Colonic mucosa (tissue), 4 donors: ENCODE measurements at regions not wholly inside any gene's neighbourhood (a gene's known extent, or its start where the extent isn't known, plus 50 kb on each side); places are given as distances from the start of the nearest gene placed in this dataset.
A peak's percentile ranks its signal among the peaks of the same experiment; 100 is the strongest.
"Not testable (repeated sequence)": the region's sequence is repeated elsewhere in the genome, so short reads cannot be mapped to it uniquely, and the experiment has no call there.

Source experiments
- DNase-seq: peaks from one replicate; pipeline ENCODE4 v3.0.0-alpha.2; 2020
- H3K27ac ChIP-seq: fragments of 200-600 bp; one replicate; pipeline ENCODE4 v1.8.0; 2021
- H3K27me3 ChIP-seq: fragments of 200-600 bp; one replicate; pipeline ENCODE4 v1.8.0; 2021
- H3K36me3 ChIP-seq: fragments of 200-600 bp; one replicate; pipeline ENCODE4 v1.8.0; 2021
- H3K4me1 ChIP-seq: fragments of 200-600 bp; one replicate; pipeline ENCODE4 v1.8.0; 2021; ENCODE audit warnings: mild to moderate bottlenecking
- H3K4me3 ChIP-seq: fragments of 200-600 bp; one replicate; pipeline ENCODE4 v1.8.0; 2021
- H3K9ac ChIP-seq, 2 donors: one replicate each; pipeline ENCODE4 v1.7.0; 2013; ENCODE audit warnings: control low read depth in 2 of 2, low read depth in 2 of 2, low read length in 2 of 2
- H3K9me3 ChIP-seq: fragments of 200-600 bp; one replicate; pipeline ENCODE4 v1.8.0; 2021
- CTCF ChIP-seq: fragments of 200-600 bp; IDR thresholded peaks from one replicate; pipeline ENCODE4 v1.8.0; 2022; ENCODE audit warnings: antibody characterized with exemption, mild to moderate bottlenecking
- intact Hi-C: fragments of 100-400 bp; cut with DNase I; formaldehyde crosslinking; loops from one replicate; pipeline ENCODE4 v1.14.1; 2022
- donor health status: healthy.
- donor health status: DM: no; HTN: no; CAD: no.
- donor health status: DM: no; HTN: no; CAD: no.

GRCh38 chr6:6875818-6876470 lies 231.8 kb upstream of the RREB1 start:
- Histone ChIP-seq H3K9me3 (no peaks in the 10 kb centered on the region), H3K4me1 (no peaks in the 10 kb centered on the region), H3K9ac (no peak overlapping the region), H3K36me3 (no peaks in the 10 kb centered on the region), H3K4me3 (no peak overlapping the region), H3K27me3 (no peaks in the 10 kb centered on the region), H3K27ac (no peak overlapping the region)
- DNase-seq: no peak
- intact Hi-C loops: no loop called here
- TF ChIP-seq CTCF: no peak

- H3K4me1 ChIP-seq, H3K4me3 ChIP-seq, H3K27ac ChIP-seq, H3K9ac ChIP-seq, H3K36me3 ChIP-seq, intact Hi-C loops, DNase-seq, H3K27me3 ChIP-seq, H3K9me3 ChIP-seq: not testable (repeated sequence)
Measured at GRCh38 chr6:6877792-6878191, 230.0 kb upstream of the RREB1 start.

GRCh38 chr6:6878887-6879585 lies 228.7 kb upstream of the RREB1 start:
- Histone ChIP-seq H3K9ac (no peak overlapping the region), H3K4me3 (no peak overlapping the region), H3K27me3 (no peaks in the 10 kb centered on the region), H3K9me3 (no peaks in the 10 kb centered on the region), H3K4me1 (no peaks in the 10 kb centered on the region), H3K27ac (peak overlapping the region; percentile 70), H3K36me3 (no peaks in the 10 kb centered on the region)
- TF ChIP-seq CTCF: no peak
- intact Hi-C loops: no loop called here
- DNase-seq: peak; percentile 46

GRCh38 chr6:6879586-6879974 lies 228.2 kb upstream of the RREB1 start:
- peak overlapping the region; percentile 70 for H3K27ac ChIP-seq
- intact Hi-C loops, H3K4me3 ChIP-seq, H3K27me3 ChIP-seq, H3K9me3 ChIP-seq, H3K9ac ChIP-seq, H3K4me1 ChIP-seq, DNase-seq, H3K36me3 ChIP-seq: not testable (repeated sequence)

- intact Hi-C loops: no loop called here
- Histone ChIP-seq H3K27me3 (no peaks in the 10 kb centered on the region), H3K9me3 (no peaks in the 10 kb centered on the region), H3K4me3 (no peak overlapping the region), H3K9ac (no peak overlapping the region), H3K27ac (no peak overlapping the region), H3K36me3 (no peaks in the 10 kb centered on the region), H3K4me1 (no peaks in the 10 kb centered on the region)
- DNase-seq: no peak
- TF ChIP-seq CTCF: no peak
Measured at GRCh38 chr6:6880745-6881437, 226.9 kb upstream of the RREB1 start.

GRCh38 chr6:6881438-6882225 lies 226.1 kb upstream of the RREB1 start:
- no peak for DNase-seq
- Histone ChIP-seq H3K27ac (no peak overlapping the region), H3K4me3 (no peak overlapping the region), H3K9me3 (no peaks in the 10 kb centered on the region), H3K27me3 (no peaks in the 10 kb centered on the region), H3K4me1 (no peaks in the 10 kb centered on the region), H3K36me3 (no peaks in the 10 kb centered on the region), H3K9ac (no peak overlapping the region)
- intact Hi-C loops: no loop called here
- TF ChIP-seq CTCF: no peak
